K562 (cell line): ENCODE measurements at regions not wholly inside any gene's neighbourhood (a gene's known extent, or its start where the extent isn't known, plus 50 kb on each side); places are given as distances from the start of the nearest gene placed in this dataset.

ENCODE experiments used
- ATAC-seq: fragments of 200-7000 bp; cut with Tn5 transposase; 3 replicates; pipeline ENCODE4 v1.9.1; 2020; ENCODE audit warnings: moderate library complexity
- BruUV-seq: library from RNA; stranded (reverse); fragments of 400-500 nt; replicated peaks from 2 replicates; lab custom pipeline; 2021; lab: Mats Ljungman, UMichigan
- CTCF ChIA-PET: fragments of 300-600 bp; formaldehyde crosslinking; extraction: SDS; loops from one replicate; lab custom pipeline; 2021; ENCODE audit warnings: low intra/inter-chr PET ratio; lab: Yijun Ruan, JAX
- POLR2A ChIA-PET: fragments of 300-600, 350-650 bp; sonication (Branson Sonifier 250); formaldehyde crosslinking; extraction: SDS; loops from one replicate; lab custom pipeline; 2021; ENCODE audit warnings: antibody characterized with exemption, inconsistent platforms; lab: Yijun Ruan, JAX
- DNase-seq, 4 experiments: peaks; one replicate each; pipeline versions ENCODE4 v3.0.0 to v3.0.0-alpha.2; 2011 to 2018; ENCODE audit warnings: low spot score in 3 of 4, mixed read lengths in 3 of 4; ENCODE audit errors: extremely low read depth in 1 of 4
- FAIRE-seq: peaks from 2 replicates; lab custom pipeline; 2011; peaks lifted over from hg19 to GRCh38; lab: Jason Lieb, UNC
- H2AFZ ChIP-seq: 2 replicates; pipeline ENCODE4 v1.6.0; 2011; ENCODE audit warnings: low read depth, low read length, control low read depth, inconsistent platforms
- H3K27ac ChIP-seq: fragments of 200-600 bp; 3 replicates; pipeline ENCODE4 v1.8.0; 2011; ENCODE audit warnings: low read depth, mild to moderate bottlenecking, control low read depth, inconsistent platforms, low read length, moderate library complexity, mixed read lengths; ENCODE audit errors: extremely low read depth
- H3K27me3 ChIP-seq, 2 experiments: fragments of 300-600 bp in 1 of 2; 2 replicates in 1 of 2; 3 replicates in 1 of 2; pipeline versions ENCODE4 v1.6.0 to v1.8.0; 2011; ENCODE audit warnings: inconsistent platforms in 2 of 2, low read length in 2 of 2, mild to moderate bottlenecking in 1 of 2, mixed read lengths in 1 of 2, moderate library complexity in 1 of 2; ENCODE audit not compliant: control insufficient read depth in 2 of 2, insufficient read depth in 2 of 2
- H3K36me3 ChIP-seq: fragments of 300-600 bp; 3 replicates; pipeline ENCODE4 v1.8.0; 2011; ENCODE audit warnings: mild to moderate bottlenecking, low read length, inconsistent platforms; ENCODE audit not compliant: control insufficient read depth, insufficient read depth
- H3K4me1 ChIP-seq, 2 experiments: fragments of 200-600 bp in 1 of 2; replicated peaks in 1 of 2; 2 replicates in 1 of 2; 3 replicates in 1 of 2; pipeline versions ENCODE4 v1.5.1 to v1.8.0; 2011; ENCODE audit warnings: inconsistent platforms in 2 of 2, low read length in 2 of 2, mild to moderate bottlenecking in 1 of 2, mixed read lengths in 1 of 2, moderate library complexity in 1 of 2; ENCODE audit not compliant: control insufficient read depth in 2 of 2, insufficient read depth in 2 of 2
- H3K4me2 ChIP-seq: 2 replicates; pipeline ENCODE4 v1.6.1; 2011; ENCODE audit warnings: low read length, control low read depth, inconsistent platforms, mixed read lengths; ENCODE audit not compliant: insufficient read depth
- H3K4me3 ChIP-seq: fragments of 200-600 bp; sonication (generic), shearing (Covaris generic); 2 replicates; pipeline ENCODE4 v1.5.1; 2016; ENCODE audit warnings: control low read depth, inconsistent platforms
- H3K79me2 ChIP-seq: fragments of 200-600 bp; 3 replicates; pipeline ENCODE4 v1.8.0; 2011; ENCODE audit warnings: low read length, inconsistent platforms; ENCODE audit not compliant: control insufficient read depth, insufficient read depth
- H3K9ac ChIP-seq, 2 experiments: 2 replicates each; pipeline versions ENCODE4 v1.6.0 to v1.6.1; 2011; ENCODE audit warnings: low read depth in 2 of 2, low read length in 2 of 2, control low read depth in 1 of 2, inconsistent platforms in 1 of 2, mild to moderate bottlenecking in 1 of 2, mixed read lengths in 1 of 2; ENCODE audit not compliant: insufficient read depth in 1 of 2
- H3K9me1 ChIP-seq: one replicate; pipeline ENCODE4 v1.6.0; 2011; ENCODE audit warnings: inconsistent platforms, mild to moderate bottlenecking, low read length, moderate library complexity; ENCODE audit not compliant: control insufficient read depth, insufficient read depth
- H3K9me3 ChIP-seq: replicated peaks from 2 replicates; pipeline ENCODE4 v1.5.1; 2011; ENCODE audit warnings: low read depth, low read length, inconsistent platforms; ENCODE audit not compliant: control insufficient read depth, insufficient read depth
- H4K20me1 ChIP-seq: replicated peaks from 2 replicates; pipeline ENCODE4 v1.6.1; 2011; ENCODE audit warnings: low read length, inconsistent platforms, mixed read lengths; ENCODE audit not compliant: control insufficient read depth, insufficient read depth
- BCL6 ChIP-seq: fragments of 250-450 bp; sonication (Bioruptor Pico); IDR thresholded peaks from 2 replicates; pipeline ENCODE4 v1.4.0; 2020
- CHD1 ChIP-seq: fragments of 200-600 bp; sonication (generic); IDR thresholded peaks from one replicate; pipeline ENCODE4 v1.6.1; 2012; ENCODE audit warnings: mild to moderate bottlenecking, moderate library complexity, low read length, inconsistent platforms
- MCM7 ChIP-seq, 2 experiments: fragments of 450-650 bp; IDR thresholded peaks; 2 replicates each; pipeline ENCODE4 v1.6.1; 2016 to 2018
- NR4A1 ChIP-seq, 2 experiments: fragments of 250-450 bp in 1 of 2; fragments of 450-650 bp in 1 of 2; sonication (Bioruptor Pico) in 1 of 2; IDR thresholded peaks; 2 replicates each; pipeline versions ENCODE4 v1.4.0 to v1.6.1; 2016 to 2020; ENCODE audit warnings: mild to moderate bottlenecking in 2 of 2, missing compliant biosample characterization in 1 of 2, missing genetic modification characterization in 1 of 2, moderate library complexity in 1 of 2
- POLR2H ChIP-seq: IDR thresholded peaks from 2 replicates; pipeline ENCODE4 v1.6.1; 2016; ENCODE audit warnings: missing genetic modification characterization, low read depth, mild to moderate bottlenecking, control low read depth, missing compliant biosample characterization, moderate library complexity
- TCFL5 ChIP-seq: fragments of 250-450 bp; sonication (Bioruptor Pico); conservative IDR thresholded peaks from 2 replicates; pipeline ENCODE4 v1.6.1; 2021; ENCODE audit warnings: mild to moderate bottlenecking, moderate library complexity, matching md5 sums
- ZNF217 ChIP-seq: sonication (generic); formaldehyde crosslinking; IDR thresholded peaks from 2 replicates; pipeline ENCODE4 v1.8.0; 2022; ENCODE audit warnings: mild to moderate bottlenecking, missing genetic modification reagents
- ZNF699 ChIP-seq: fragments of 250-450 bp; sonication (Bioruptor Pico); IDR thresholded peaks from 2 replicates; pipeline ENCODE4 v1.8.0; 2021; ENCODE audit warnings: mild to moderate bottlenecking, moderate library complexity; ENCODE audit not compliant: insufficient replicate concordance
- ZNF717 ChIP-seq: fragments of 250-450 bp; sonication (Bioruptor Pico); IDR thresholded peaks from 2 replicates; pipeline ENCODE4 v1.5.0; 2021
- ZNF785 ChIP-seq: fragments of 250-450 bp; sonication (Bioruptor Pico); IDR thresholded peaks from 2 replicates; pipeline ENCODE4 v1.4.0; 2020; ENCODE audit warnings: mild to moderate bottlenecking
- WGBS: fragments of 100-300 bp; shearing (Covaris generic); methylation state at CpG from one replicate; pipeline ENCODE4 v1.1.6; 2016; ENCODE audit warnings: low coverage, mixed read lengths; ENCODE audit not compliant: insufficient coverage; ENCODE audit errors: missing lambda C conversion rate; 5-methylcytosine and 5-hydroxymethylcytosine counted together
- in situ Hi-C: fragments of 300-500 bp; cut with MboI; formaldehyde crosslinking; loops from 4 replicates; pipeline ENCODE4 v1.15.0; 2018; ENCODE audit warnings: inconsistent platforms, mixed read lengths
- intact Hi-C: fragments of 100-400 bp; cut with micrococcal nuclease; formaldehyde crosslinking; loops from 2 replicates; pipeline ENCODE4 v1.14.2; 2022
- TF ChIP-seq, protein P1 (sequence below): IDR thresholded peaks from 2 replicates; pipeline ENCODE4 v1.6.1; 2012; ENCODE audit warnings: low read depth, low read length, improper control_type of control experiment, borderline replicate concordance
- TF ChIP-seq, protein P2 (sequence below): fragments of 450-650 bp; IDR thresholded peaks from 2 replicates; pipeline ENCODE4 v1.6.1; 2017; ENCODE audit warnings: antibody characterized with exemption, mild to moderate bottlenecking

DNA sequence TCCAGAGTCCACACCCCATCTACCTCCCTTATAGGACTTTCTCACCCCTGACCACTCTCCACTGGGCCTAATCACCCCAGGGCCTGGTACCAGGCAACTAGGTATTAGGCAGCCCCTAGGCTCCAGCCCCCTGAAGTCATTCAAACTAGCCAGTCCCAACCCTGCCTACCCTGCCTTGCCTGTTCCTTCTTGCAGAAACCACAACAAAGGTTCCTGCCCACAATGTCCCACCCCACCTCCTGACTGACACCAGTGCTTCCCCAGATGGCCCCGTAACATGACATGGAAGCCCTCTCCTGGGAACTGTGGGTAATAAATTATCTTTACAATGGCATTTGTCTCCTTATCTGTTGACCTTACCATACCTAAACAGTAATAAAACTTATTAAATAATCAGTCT lies 100.6 kb upstream of the PDE1C start (continued):
- TF ChIP-seq, protein P1, sequence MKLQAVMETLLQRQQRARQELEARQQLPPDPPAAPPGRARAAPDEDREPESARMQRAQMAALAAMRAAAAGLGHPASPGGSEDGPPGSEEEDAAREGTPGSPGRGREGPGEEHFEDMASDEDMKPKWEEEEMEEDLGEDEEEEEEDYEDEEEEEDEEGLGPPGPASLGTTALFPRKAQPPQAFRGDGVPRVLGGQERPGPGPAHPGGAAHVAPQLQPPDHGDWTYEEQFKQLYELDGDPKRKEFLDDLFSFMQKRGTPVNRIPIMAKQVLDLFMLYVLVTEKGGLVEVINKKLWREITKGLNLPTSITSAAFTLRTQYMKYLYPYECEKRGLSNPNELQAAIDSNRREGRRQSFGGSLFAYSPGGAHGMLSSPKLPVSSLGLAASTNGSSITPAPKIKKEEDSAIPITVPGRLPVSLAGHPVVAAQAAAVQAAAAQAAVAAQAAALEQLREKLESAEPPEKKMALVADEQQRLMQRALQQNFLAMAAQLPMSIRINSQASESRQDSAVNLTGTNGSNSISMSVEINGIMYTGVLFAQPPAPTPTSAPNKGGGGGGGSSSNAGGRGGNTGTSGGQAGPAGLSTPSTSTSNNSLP = no peak
- TF ChIP-seq ZNF217 = no peak
- TF ChIP-seq ZNF699 (CRISPR knock-in tag) = no peak

DNA sequence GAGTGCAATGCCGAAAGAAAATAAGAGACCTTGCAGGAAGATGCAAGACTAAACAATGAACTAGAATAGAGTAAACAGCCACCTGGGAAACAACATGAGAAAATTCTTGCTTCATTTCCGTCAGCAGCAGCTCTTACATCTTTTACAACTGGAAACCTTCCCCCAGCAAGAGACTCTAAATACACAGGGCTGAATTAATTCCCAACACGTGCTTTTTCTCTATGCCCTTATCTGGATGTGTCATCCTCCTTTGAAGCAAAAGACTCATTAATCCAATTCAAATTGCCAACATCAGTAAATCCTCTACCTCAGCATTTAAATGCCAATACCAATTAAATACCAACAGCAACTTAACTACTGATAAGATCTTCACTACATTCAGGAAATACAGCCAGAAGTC lies 99.0 kb upstream of the PDE1C start:
- Histone ChIP-seq H3K4me3 (no peak overlapping the region), H3K27ac (no peak overlapping the region), H3K27me3 (no peaks in the 10 kb centered on the region), H4K20me1 (no peaks in the 10 kb centered on the region), H3K36me3 (no peaks in the 10 kb centered on the region), H3K9me3 (no peaks in the 10 kb centered on the region), H3K9ac (no peak overlapping the region), H3K4me1 (no peaks in the 10 kb centered on the region), H3K9me1 (no peaks in the 10 kb centered on the region), H2AFZ (no peak overlapping the region), H3K79me2 (no peaks in the 10 kb centered on the region), H3K4me2 (no peak overlapping the region)
- ChIA-PET POLR2A (interaction anchor here (0.6 to 1.1 kb wide), 2 partner anchors 800 to 1032 kb away, joined by 3 to 5 read pairs; no protein-coding TSS in a partner anchor), CTCF (no interaction called here)
- ATAC-seq (no peak), DNase-seq (no peak), FAIRE-seq (no peak)
- in situ Hi-C loops = no loop called here
- WGBS = 4% methylated on average over 3 of the region's 3 CpGs
- intact Hi-C loops = loop anchor here (10.0 kb wide), 1 partner anchor 424 kb away; no protein-coding TSS in a partner anchor
- no TSS peak for BruUV-seq
- TF ChIP-seq CHD1 (no peak), MCM7 (IDR thresholded peaks at IDR 0.05) (no peak), TCFL5 (CRISPR knock-in tag) (no peak), NR4A1 (CRISPR knock-in tag; IDR thresholded peaks at IDR 0.05) (no peak), NR4A1 (tag; IDR thresholded peaks at IDR 0.05) (no peak), BCL6 (CRISPR knock-in tag) (no peak), POLR2H (tag) (no peak), ZNF785 (CRISPR knock-in tag) (no peak), ZNF717 (no peak)
- TF ChIP-seq, protein P1 = no peak
- TF ChIP-seq, protein P2, sequence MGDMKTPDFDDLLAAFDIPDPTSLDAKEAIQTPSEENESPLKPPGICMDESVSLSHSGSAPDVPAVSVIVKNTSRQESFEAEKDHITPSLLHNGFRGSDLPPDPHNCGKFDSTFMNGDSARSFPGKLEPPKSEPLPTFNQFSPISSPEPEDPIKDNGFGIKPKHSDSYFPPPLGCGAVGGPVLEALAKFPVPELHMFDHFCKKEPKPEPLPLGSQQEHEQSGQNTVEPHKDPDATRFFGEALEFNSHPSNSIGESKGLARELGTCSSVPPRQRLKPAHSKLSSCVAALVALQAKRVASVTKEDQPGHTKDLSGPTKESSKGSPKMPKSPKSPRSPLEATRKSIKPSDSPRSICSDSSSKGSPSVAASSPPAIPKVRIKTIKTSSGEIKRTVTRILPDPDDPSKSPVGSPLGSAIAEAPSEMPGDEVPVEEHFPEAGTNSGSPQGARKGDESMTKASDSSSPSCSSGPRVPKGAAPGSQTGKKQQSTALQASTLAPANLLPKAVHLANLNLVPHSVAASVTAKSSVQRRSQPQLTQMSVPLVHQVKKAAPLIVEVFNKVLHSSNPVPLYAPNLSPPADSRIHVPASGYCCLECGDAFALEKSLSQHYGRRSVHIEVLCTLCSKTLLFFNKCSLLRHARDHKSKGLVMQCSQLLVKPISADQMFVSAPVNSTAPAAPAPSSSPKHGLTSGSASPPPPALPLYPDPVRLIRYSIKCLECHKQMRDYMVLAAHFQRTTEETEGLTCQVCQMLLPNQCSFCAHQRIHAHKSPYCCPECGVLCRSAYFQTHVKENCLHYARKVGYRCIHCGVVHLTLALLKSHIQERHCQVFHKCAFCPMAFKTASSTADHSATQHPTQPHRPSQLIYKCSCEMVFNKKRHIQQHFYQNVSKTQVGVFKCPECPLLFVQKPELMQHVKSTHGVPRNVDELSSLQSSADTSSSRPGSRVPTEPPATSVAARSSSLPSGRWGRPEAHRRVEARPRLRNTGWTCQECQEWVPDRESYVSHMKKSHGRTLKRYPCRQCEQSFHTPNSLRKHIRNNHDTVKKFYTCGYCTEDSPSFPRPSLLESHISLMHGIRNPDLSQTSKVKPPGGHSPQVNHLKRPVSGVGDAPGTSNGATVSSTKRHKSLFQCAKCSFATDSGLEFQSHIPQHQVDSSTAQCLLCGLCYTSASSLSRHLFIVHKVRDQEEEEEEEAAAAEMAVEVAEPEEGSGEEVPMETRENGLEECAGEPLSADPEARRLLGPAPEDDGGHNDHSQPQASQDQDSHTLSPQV = no peak
